Small intestine (tissue), 7 donors: ENCODE measurements at regions not wholly inside any gene's neighbourhood (a gene's known extent, or its start where the extent isn't known, plus 50 kb on each side); places are given as distances from the start of the nearest gene placed in this dataset.
"Not testable (repeated sequence)": the region's sequence is repeated elsewhere in the genome, so short reads cannot be mapped to it uniquely, and the experiment has no call there.

ENCODE experiments used
- DNase-seq, 2 donors: peaks; one replicate each; pipeline versions ENCODE4 v3.0.0 to v3.0.0-alpha.2; 2013
- FAIRE-seq: peaks from 2 replicates; lab custom pipeline; 2012; peaks lifted over from hg19 to GRCh38; lab: Jason Lieb, UNC
- H3K27ac ChIP-seq, 3 donors: one replicate each; pipeline ENCODE4 v1.5.1; 2013; ENCODE audit warnings: low read length in 2 of 3, mild to moderate bottlenecking in 2 of 3, control low read depth in 1 of 3, inconsistent platforms in 1 of 3, low read depth in 1 of 3, moderate library complexity in 1 of 3
- H3K27me3 ChIP-seq, 3 donors: one replicate each; pipeline ENCODE4 v1.6.1; 2013; ENCODE audit warnings: low read length in 3 of 3, inconsistent platforms in 1 of 3; ENCODE audit not compliant: control insufficient read depth in 3 of 3, insufficient read depth in 3 of 3
- H3K36me3 ChIP-seq, 3 donors: one replicate each; pipeline ENCODE4 v1.6.1; 2013; ENCODE audit warnings: low read length in 3 of 3, inconsistent platforms in 1 of 3, low read depth in 1 of 3, mild to moderate bottlenecking in 1 of 3, moderate library complexity in 1 of 3; ENCODE audit not compliant: control insufficient read depth in 3 of 3, insufficient read depth in 2 of 3
- H3K4me1 ChIP-seq, 3 donors: one replicate each; pipeline ENCODE4 v1.6.1; 2013; ENCODE audit warnings: low read length in 2 of 3, inconsistent platforms in 1 of 3, low read depth in 1 of 3, mild to moderate bottlenecking in 1 of 3, moderate library complexity in 1 of 3; ENCODE audit not compliant: control insufficient read depth in 3 of 3, insufficient read depth in 2 of 3
- H3K4me3 ChIP-seq, 3 donors: one replicate each; pipeline ENCODE4 v1.5.1; 2013; ENCODE audit warnings: low read length in 3 of 3, control low read depth in 1 of 3, inconsistent platforms in 1 of 3, low read depth in 1 of 3, mild to moderate bottlenecking in 1 of 3, moderate library complexity in 1 of 3
- H3K9me3 ChIP-seq, 2 donors: one replicate each; pipeline ENCODE4 v1.6.1; 2013; ENCODE audit warnings: low read depth in 1 of 2, low read length in 1 of 2; ENCODE audit not compliant: control insufficient read depth in 2 of 2, insufficient read depth in 1 of 2
- WGBS, 3 donors: extraction: QIAGEN DNeasy Blood & Tissue Kit; methylation state at CpG; one replicate each; pipeline ENCODE4 v1.1.7; 2013; 5-methylcytosine and 5-hydroxymethylcytosine counted together
- donor health status: healthy with polysubstance abuse.
- donor health status: control.
- donor health status: control.
- donor health status: Bipolar disorder and iron deficiency.
- donor health status: healthy.

DNA sequence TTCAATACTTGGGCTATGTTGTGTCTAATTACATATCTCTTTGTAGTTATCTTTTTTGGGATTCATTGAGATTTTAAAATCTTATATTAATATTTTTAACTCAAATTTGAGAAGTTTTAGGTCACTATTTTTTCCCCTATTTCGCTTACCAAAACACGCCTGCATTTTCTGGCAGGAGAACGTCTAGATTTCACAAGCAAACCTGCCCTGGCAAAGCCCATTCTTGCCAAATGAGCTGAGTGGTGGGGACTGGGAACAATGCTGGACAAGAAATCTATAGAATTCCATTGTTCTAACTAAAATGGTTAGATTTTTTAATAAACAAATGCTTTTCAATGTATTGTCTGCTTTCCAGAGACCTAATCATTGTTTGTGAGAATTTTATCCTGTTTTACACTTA lies 1283.7 kb upstream of the RAG2 start:
- 76 to 87% (median 79%) methylated on average over 3 of the region's 3 CpGs for WGBS, 3 donors
- Histone ChIP-seq H3K4me3 (no peak overlapping the region), H3K27ac (no peak overlapping the region), H3K4me1 (no peaks in the 10 kb centered on the region), H3K27me3 (no peaks in the 10 kb centered on the region), H3K9me3 (no peaks in the 10 kb centered on the region), H3K36me3 (no peaks in the 10 kb centered on the region)
- FAIRE-seq (no peak), DNase-seq (no peak)

DNA sequence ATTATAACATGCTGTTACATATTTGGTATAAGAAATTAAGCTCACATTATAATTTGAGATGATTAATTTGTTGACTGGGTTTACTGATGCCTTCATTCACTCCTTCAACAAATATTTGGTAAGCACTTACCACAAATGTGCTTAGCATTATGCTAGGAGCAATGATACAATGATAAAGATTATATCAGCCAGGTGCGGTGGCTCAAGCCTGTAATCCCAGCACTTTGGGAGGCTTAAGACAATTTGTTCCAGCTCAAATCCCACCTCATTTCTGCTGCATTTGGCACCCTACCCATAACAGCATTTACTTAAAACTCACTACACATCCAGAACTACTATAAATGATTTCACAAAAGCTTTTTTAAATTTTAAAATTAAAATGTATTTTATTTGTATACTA lies 1263.6 kb upstream of the RAG2 start:
- H3K36me3 ChIP-seq: no peaks in the 10 kb centered on the region
- H3K4me3 ChIP-seq: no peak overlapping the region
- WGBS, 3 donors: 74 to 95% (median 88%) methylated on average over 1 of the region's 1 CpG
- FAIRE-seq (no peak), DNase-seq (no peak)
- H3K4me1 ChIP-seq: no peaks in the 10 kb centered on the region
- H3K9me3 ChIP-seq: no peaks in the 10 kb centered on the region
- no peak overlapping the region for H3K27ac ChIP-seq
- H3K27me3 ChIP-seq: no peaks in the 10 kb centered on the region

DNA sequence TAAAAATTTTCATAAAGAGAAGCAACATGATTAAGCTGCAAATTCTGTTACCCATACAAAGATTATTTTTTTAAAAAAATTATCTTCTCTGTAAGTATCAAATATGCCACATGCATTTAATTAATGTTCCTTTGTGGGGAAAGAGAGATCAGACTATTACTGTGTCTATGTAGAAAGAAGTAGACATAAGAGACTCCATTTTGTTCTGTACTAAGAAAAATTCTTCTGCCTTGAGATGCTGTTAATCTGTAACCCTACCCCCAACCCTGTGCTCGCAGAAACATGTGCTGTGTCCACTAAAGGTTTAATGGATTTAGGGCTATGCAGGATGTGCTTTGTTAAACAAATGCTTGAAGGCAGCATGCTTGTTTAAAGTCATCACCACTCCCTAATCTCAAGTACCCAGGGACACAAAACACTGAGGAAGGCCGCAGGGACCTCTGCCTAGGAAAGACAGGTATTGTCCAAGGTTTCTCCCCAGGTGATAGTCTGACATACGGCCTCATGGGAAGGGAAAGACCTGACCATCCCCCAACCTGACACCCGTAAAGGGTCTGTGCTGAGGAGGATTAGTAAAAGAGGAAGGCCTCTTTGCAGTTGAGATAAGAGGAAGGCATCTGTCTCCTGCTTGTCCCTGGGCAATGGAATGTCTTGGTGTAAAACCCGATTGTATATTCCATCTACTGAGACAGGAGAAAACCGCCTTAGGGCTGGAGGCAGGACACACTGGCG lies 1260.9 kb upstream of the RAG2 start:
- H3K4me3 ChIP-seq, DNase-seq: not testable (repeated sequence)
- WGBS, 3 donors: 56 to 61% (median 58%) methylated on average over 7 of the region's 7 CpGs

DNA sequence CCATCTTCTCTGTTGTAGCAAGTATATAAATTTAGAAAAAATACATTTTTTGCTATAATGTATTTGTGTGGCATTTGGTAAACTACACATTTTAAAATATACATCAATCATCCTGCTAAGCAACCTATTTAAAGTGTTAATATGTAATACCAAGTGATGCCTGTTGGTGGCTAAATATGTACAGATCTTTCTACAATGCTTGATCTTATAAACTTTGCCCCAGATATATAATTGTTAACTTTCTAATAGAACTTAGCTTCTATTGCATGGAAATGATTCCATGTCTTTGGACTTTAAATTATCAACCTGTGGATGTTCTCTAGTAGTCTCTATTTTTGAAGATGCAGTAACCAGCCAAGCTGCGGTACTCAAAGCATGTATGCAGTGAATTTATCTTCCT lies 1260.4 kb upstream of the RAG2 start:
- H3K27ac ChIP-seq: no peak overlapping the region
- H3K9me3 ChIP-seq: no peaks in the 10 kb centered on the region
- H3K4me3 ChIP-seq: no peak overlapping the region
- 96 to 100% (median 100%) methylated on average over 1 of the region's 1 CpG for WGBS, 3 donors
- no peaks in the 10 kb centered on the region for H3K4me1 ChIP-seq
- no peak for FAIRE-seq
- H3K27me3 ChIP-seq: no peaks in the 10 kb centered on the region
- DNase-seq: no peak
- H3K36me3 ChIP-seq: no peaks in the 10 kb centered on the region

More for the DNA sequence above, 1260.9 kb upstream of the RAG2 start:
- not testable (repeated sequence) for FAIRE-seq, H3K9me3 ChIP-seq, H3K27ac ChIP-seq, H3K4me1 ChIP-seq, H3K36me3 ChIP-seq, H3K27me3 ChIP-seq

DNA sequence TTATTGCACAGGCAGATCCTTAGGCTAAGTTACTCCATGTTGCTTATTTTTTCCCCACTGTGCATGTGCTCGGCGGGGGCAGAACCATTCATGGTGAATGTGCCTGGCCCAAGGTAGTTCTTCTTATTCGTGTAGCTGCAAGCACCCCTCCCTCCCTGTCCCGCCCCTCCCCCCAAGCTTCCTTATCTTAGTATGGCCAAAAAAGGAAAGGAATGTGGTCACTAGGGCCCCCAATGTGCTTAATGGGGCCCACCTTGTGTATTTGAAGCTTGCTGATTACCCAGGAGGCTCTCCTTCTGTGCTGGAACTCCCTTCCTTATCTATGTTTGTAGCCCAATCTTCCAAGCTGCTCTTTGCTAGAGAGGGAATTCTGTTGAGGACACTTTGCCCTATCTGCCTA lies 1259.7 kb upstream of the RAG2 start:
- Histone ChIP-seq H3K9me3 (no peaks in the 10 kb centered on the region), H3K4me3 (no peak overlapping the region), H3K27me3 (no peaks in the 10 kb centered on the region), H3K27ac (no peak overlapping the region), H3K4me1 (no peaks in the 10 kb centered on the region), H3K36me3 (no peaks in the 10 kb centered on the region)
- 82 to 94% (median 85%) methylated on average over 4 of the region's 4 CpGs for WGBS, 3 donors
- DNase-seq (no peak), FAIRE-seq (no peak)

DNA sequence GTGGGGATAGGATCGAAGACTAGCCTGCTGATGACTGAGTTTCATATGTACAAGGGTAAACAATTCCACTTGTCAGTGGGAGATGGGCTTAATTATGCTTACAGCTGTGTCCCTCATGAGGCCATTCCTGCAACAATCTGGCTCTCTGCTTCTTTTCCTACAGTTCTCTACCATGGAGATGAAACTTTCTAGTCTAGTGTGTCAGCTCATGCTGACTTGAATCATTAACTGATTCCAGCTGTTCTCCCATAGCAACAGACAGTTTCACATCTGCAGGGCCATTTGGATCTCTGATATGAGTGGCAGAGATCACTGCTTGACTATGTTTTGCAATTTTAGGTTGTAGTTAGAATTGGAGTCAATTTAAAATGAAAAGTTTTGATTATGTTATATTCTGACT lies 1251.7 kb upstream of the RAG2 start:
- 47 to 72% (median 59%) methylated on average over 1 of the region's 1 CpG for WGBS, 3 donors
- FAIRE-seq (no peak), DNase-seq (no peak)

DNA sequence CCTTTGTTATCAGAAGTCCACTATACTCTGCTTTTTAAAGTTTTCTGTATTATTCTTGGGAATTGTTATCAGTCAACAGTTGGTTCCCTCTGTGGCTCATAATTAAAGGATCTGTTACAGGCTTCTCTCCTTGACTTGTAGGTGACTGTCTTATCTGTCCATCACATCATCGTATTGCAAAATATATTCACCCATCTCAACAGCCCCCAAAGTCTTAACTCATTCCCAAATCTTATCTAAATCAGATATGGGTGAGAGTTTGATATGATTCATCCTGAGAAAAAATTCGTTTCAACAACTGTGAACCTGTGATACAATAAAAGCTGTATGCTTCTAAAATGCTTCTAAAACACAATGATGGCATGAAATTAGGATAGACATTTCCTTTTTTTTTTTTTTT lies 1245.6 kb upstream of the RAG2 start:
- DNase-seq: no peak
- H3K4me1 ChIP-seq: no peaks in the 10 kb centered on the region
- FAIRE-seq: no peak
- no peak overlapping the region for H3K4me3 ChIP-seq
- no peaks in the 10 kb centered on the region for H3K36me3 ChIP-seq
- no peaks in the 10 kb centered on the region for H3K27me3 ChIP-seq
- 49 to 66% (median 50%) methylated on average over 2 of the region's 2 CpGs for WGBS, 3 donors
- H3K9me3 ChIP-seq: no peaks in the 10 kb centered on the region
- H3K27ac ChIP-seq: no peak overlapping the region

More for the DNA sequence above, 1251.7 kb upstream of the RAG2 start:
- Histone ChIP-seq H3K4me3 (no peak overlapping the region), H3K27me3 (no peaks in the 10 kb centered on the region), H3K27ac (no peak overlapping the region), H3K4me1 (no peaks in the 10 kb centered on the region), H3K36me3 (no peaks in the 10 kb centered on the region), H3K9me3 (no peaks in the 10 kb centered on the region)

DNA sequence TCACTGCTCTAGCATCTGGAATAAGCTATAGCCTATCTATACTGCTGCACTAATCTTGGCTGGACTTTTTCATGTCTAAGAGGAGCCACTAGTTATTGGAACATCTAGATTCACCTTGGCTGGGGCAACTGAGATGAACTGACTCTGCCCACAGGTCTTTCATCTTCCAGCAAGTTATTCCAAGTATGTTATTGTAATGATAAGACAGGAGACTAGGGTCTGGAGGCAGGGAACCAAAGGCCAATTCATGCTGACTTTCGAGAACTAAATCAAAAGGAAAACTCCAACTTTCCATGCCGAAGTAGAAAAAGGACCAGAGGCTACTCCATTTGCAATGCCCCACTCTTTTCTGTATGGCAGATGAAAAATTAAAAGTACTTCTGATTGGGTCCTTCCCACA lies 1243.0 kb upstream of the RAG2 start:
- H3K4me3 ChIP-seq: no peak overlapping the region
- no peaks in the 10 kb centered on the region for H3K36me3 ChIP-seq
- H3K27me3 ChIP-seq: no peaks in the 10 kb centered on the region
- FAIRE-seq (no peak), DNase-seq (no peak)
- H3K4me1 ChIP-seq: no peaks in the 10 kb centered on the region
- 77 to 85% (median 83%) methylated on average over 2 of the region's 2 CpGs for WGBS, 3 donors
- H3K27ac ChIP-seq: no peak overlapping the region
- no peaks in the 10 kb centered on the region for H3K9me3 ChIP-seq

DNA sequence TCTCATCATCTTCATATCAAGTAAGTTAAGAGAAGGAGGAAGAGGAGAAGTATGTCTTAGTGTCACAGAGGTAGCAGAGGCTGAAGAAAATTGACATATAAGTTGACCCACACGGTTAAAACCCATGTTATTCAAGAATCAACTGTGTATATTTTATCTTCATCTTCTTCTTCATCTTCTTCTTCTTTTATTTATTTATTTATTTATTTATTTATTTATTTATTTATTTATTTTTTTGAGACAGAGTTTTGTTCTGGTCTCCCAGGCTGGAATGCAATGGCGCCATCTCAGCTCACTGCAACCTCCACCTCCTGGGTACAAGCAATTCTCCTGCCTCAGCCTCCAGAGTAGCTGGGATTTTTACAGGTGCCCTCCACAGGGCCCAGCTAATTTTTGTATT lies 1242.3 kb upstream of the RAG2 start:
- not testable (repeated sequence) for H3K4me1 ChIP-seq, H3K27me3 ChIP-seq, FAIRE-seq, H3K27ac ChIP-seq, H3K9me3 ChIP-seq, H3K36me3 ChIP-seq, DNase-seq, H3K4me3 ChIP-seq
- 78 to 92% (median 86%) methylated on average over 2 of the region's 2 CpGs for WGBS, 3 donors
